ENCODE measurements at regions not wholly inside any gene's neighbourhood (a gene's known extent, or its start where the extent isn't known, plus 50 kb on each side); places are given as distances from the start of the nearest gene placed in this dataset.

GRCh38 chr9:89807101-89807395, 202.2 kb downstream of the GADD45G start:
- CTCF ChIA-PET, result no interaction called here
- no TSS peak for BruUV-seq (replicated peaks)
- RAD21 ChIA-PET (ENCODE audit: low non-redundant PET in 1 of 2, low total read pairs in 2 of 2, uncharacterized antibody in 2 of 2, unreplicated experiment in 2 of 2), result no interaction called here
- TF ChIP-seq CBX3 (IDR thresholded peaks at IDR 0.05; ENCODE audit: low read depth) (no peak), ATF3 (IDR thresholded peaks at IDR 0.05) (no peak), SIN3A (IDR thresholded peaks at IDR 0.05; ENCODE audit: low read depth) (no peak), YY1 (IDR thresholded peaks at IDR 0.05; ENCODE audit: extremely low read depth, insufficient replicate concordance, low read depth, low read length) (no peak), ZFX (IDR thresholded peaks at IDR 0.05) (no peak), MAX (IDR thresholded peaks at IDR 0.05) (no peak), EZH2 (IDR thresholded peaks at IDR 0.05) (no peak), POLR2AphosphoS5 (IDR thresholded peaks at IDR 0.05; ENCODE audit: low read depth, low read length) (no peak), TCF7L2 (IDR thresholded peaks at IDR 0.05; ENCODE audit: borderline replicate concordance, extremely low read depth, insufficient read depth, insufficient read length) (no peak), SP1 (IDR thresholded peaks at IDR 0.05; ENCODE audit: low read depth) (no peak), ZNF274 (IDR thresholded peaks at IDR 0.05; ENCODE audit: low read depth, low read length) (no peak), ZBTB33 (IDR thresholded peaks at IDR 0.05; ENCODE audit: extremely low read depth, insufficient replicate concordance, low read length) (no peak), CTCF (IDR thresholded peaks at IDR 0.05 in 2 of 3, conservative IDR thresholded peaks at IDR 0.05 in 1 of 3; ENCODE audit: borderline replicate concordance in 1 of 3, insufficient read depth in 1 of 3, low read depth in 2 of 3, low read length in 2 of 3) (no peak)
- no peak overlapping the region for H3K4me3 ChIP-seq (replicated peaks in 1 of 2; ENCODE audit: low read depth in 1 of 2, low read length in 2 of 2)
- H3K9me2 ChIP-seq (ENCODE audit: insufficient read depth), result no peaks in the 10 kb centered on the region
- H3K9me3 ChIP-seq (ENCODE audit: control insufficient read depth in 1 of 2, insufficient read depth in 1 of 2, low read depth in 1 of 2, low read length in 2 of 2), result no peaks in the 10 kb centered on the region
- no peak overlapping the region for H2AFZ ChIP-seq (ENCODE audit: low read depth, low read length, poor library complexity, severe bottlenecking)
- H3K4me2 ChIP-seq (ENCODE audit: low read length), result no peak overlapping the region
- POLR2A ChIA-PET, result no interaction called here
- H4K20me1 ChIP-seq (ENCODE audit: insufficient read depth), result no peaks in the 10 kb centered on the region
- no peak for DNase-seq (ENCODE audit: low read depth, low spot score)
- ATAC-seq, result no peak
- no peak overlapping the region for H3K27ac ChIP-seq (ENCODE audit: low read depth, low read length)
- no peaks in the 10 kb centered on the region for H3K36me3 ChIP-seq (ENCODE audit: control insufficient read depth in 1 of 2, insufficient read depth in 2 of 2, low read length in 2 of 2)
- intact Hi-C loops (cut with micrococcal nuclease), result no loop called here
- H3K79me2 ChIP-seq (ENCODE audit: insufficient read depth, low read length), result no peaks in the 10 kb centered on the region
- peaks cover 35% of the 10 kb centered on the region for H3K27me3 ChIP-seq (ENCODE audit: insufficient read depth, low read length)
- H3K9ac ChIP-seq (ENCODE audit: low read length), result no peak overlapping the region
- H3K4me1 ChIP-seq (ENCODE audit: control insufficient read depth in 1 of 2, insufficient read depth in 2 of 2, low read length in 2 of 2), result no peaks in the 10 kb centered on the region
